ENCODE measurements at regions not wholly inside any gene's neighbourhood (a gene's known extent, or its start where the extent isn't known, plus 50 kb on each side); places are given as distances from the start of the nearest gene placed in this dataset.

- H3K79me2 ChIP-seq (ENCODE audit: control insufficient read depth, low read length), result no peaks in the 10 kb centered on the region
- H3K9me2 ChIP-seq (replicated peaks; ENCODE audit: control insufficient read depth, low read length), result no peaks in the 10 kb centered on the region
- H4K20me1 ChIP-seq (ENCODE audit: control insufficient read depth, insufficient read depth, low read depth, low read length), result no peaks in the 10 kb centered on the region
- H3K4me2 ChIP-seq (ENCODE audit: low read length), result no peak overlapping the region
- H3K4me1 ChIP-seq (ENCODE audit: control insufficient read depth, low read length), result no peaks in the 10 kb centered on the region
- H3F3A ChIP-seq (ENCODE audit: control insufficient read depth, insufficient read depth), result no peaks in the 10 kb centered on the region
- TF ChIP-seq, protein P1, sequence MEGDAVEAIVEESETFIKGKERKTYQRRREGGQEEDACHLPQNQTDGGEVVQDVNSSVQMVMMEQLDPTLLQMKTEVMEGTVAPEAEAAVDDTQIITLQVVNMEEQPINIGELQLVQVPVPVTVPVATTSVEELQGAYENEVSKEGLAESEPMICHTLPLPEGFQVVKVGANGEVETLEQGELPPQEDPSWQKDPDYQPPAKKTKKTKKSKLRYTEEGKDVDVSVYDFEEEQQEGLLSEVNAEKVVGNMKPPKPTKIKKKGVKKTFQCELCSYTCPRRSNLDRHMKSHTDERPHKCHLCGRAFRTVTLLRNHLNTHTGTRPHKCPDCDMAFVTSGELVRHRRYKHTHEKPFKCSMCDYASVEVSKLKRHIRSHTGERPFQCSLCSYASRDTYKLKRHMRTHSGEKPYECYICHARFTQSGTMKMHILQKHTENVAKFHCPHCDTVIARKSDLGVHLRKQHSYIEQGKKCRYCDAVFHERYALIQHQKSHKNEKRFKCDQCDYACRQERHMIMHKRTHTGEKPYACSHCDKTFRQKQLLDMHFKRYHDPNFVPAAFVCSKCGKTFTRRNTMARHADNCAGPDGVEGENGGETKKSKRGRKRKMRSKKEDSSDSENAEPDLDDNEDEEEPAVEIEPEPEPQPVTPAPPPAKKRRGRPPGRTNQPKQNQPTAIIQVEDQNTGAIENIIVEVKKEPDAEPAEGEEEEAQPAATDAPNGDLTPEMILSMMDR (IDR thresholded peaks at IDR 0.05; ENCODE audit: low read depth, low read length, poor library complexity, severe bottlenecking), result no peak
- no peak for TF ChIP-seq EZH2phosphoT487 (IDR thresholded peaks at IDR 0.05; ENCODE audit: borderline replicate concordance, low read length)
- H3K27me3 ChIP-seq (ENCODE audit: control insufficient read depth, low read length), result no peaks in the 10 kb centered on the region
- no peak overlapping the region for H3K27ac ChIP-seq (ENCODE audit: low read depth, low read length)
- peaks cover 4% of the 10 kb centered on the region; the same call in 1 of the 2 replicates for H3K9me3 ChIP-seq (ENCODE audit: control insufficient read depth, insufficient read depth, low read length)
- H3K4me3 ChIP-seq (ENCODE audit: low read length), result no peak overlapping the region
- H3K36me3 ChIP-seq (ENCODE audit: control insufficient read depth, low read length), result no peaks in the 10 kb centered on the region
Observed at GRCh38 chr16:35306915-35307314, 1847.5 kb downstream of the TP53TG3F start.

DNA sequence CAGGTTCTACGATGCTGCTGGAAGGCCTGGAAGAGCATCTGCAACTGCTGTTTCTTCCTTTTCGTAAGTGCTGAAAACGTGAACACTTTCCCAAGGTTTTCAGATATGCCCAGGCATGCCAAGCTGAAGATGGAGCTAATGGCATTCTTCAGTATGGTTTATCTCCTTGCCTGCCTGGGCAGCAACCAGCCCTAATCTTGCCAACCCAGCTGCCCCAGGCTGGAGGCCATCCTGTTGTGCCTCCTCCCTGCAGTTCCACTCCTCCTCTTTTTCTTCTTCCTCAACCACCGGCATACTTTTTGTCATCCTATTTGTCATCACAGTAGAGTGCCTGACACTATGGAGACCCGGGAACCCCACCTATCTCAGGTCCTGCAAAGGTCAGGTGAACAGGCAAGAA is 1849.3 kb downstream of the TP53TG3F start:
- no peaks in the 10 kb centered on the region for H3K27me3 ChIP-seq (ENCODE audit: control insufficient read depth, low read length)
- H3K4me1 ChIP-seq (ENCODE audit: control insufficient read depth, low read length), result no peaks in the 10 kb centered on the region
- TF ChIP-seq EZH2phosphoT487 (IDR thresholded peaks at IDR 0.05; ENCODE audit: borderline replicate concordance, low read length), result no peak
- TF ChIP-seq, protein P1 (IDR thresholded peaks at IDR 0.05; ENCODE audit: low read depth, low read length, poor library complexity, severe bottlenecking), result no peak
- no peaks in the 10 kb centered on the region for H3K9me2 ChIP-seq (replicated peaks; ENCODE audit: control insufficient read depth, low read length)
- H3K27ac ChIP-seq (ENCODE audit: low read depth, low read length), result no peak overlapping the region
- no peaks in the 10 kb centered on the region for H3K79me2 ChIP-seq (ENCODE audit: control insufficient read depth, low read length)
- H3K36me3 ChIP-seq (ENCODE audit: control insufficient read depth, low read length), result no peaks in the 10 kb centered on the region
- H4K20me1 ChIP-seq (ENCODE audit: control insufficient read depth, insufficient read depth, low read depth, low read length), result no peaks in the 10 kb centered on the region
- H3K4me3 ChIP-seq (ENCODE audit: low read length), result no peak overlapping the region
- H3K4me2 ChIP-seq (ENCODE audit: low read length), result no peak overlapping the region
- H3K9me3 ChIP-seq (ENCODE audit: control insufficient read depth, insufficient read depth, low read length), result peaks cover 10% of the 10 kb centered on the region; the same call in 1 of the 2 replicates
- H3F3A ChIP-seq (ENCODE audit: control insufficient read depth, insufficient read depth), result no peaks in the 10 kb centered on the region

- H4K20me1 ChIP-seq (ENCODE audit: control insufficient read depth, insufficient read depth, low read depth, low read length), result no peaks in the 10 kb centered on the region
- no peaks in the 10 kb centered on the region for H3K4me1 ChIP-seq (ENCODE audit: control insufficient read depth, low read length)
- no peaks in the 10 kb centered on the region for H3K9me2 ChIP-seq (replicated peaks; ENCODE audit: control insufficient read depth, low read length)
- no peak overlapping the region for H3K4me3 ChIP-seq (ENCODE audit: low read length)
- no peaks in the 10 kb centered on the region for H3F3A ChIP-seq (ENCODE audit: control insufficient read depth, insufficient read depth)
- H3K79me2 ChIP-seq (ENCODE audit: control insufficient read depth, low read length), result no peaks in the 10 kb centered on the region
- TF ChIP-seq, protein P1 (IDR thresholded peaks at IDR 0.05; ENCODE audit: low read depth, low read length, poor library complexity, severe bottlenecking), result no peak
- TF ChIP-seq EZH2phosphoT487 (IDR thresholded peaks at IDR 0.05; ENCODE audit: borderline replicate concordance, low read length), result no peak
- H3K4me2 ChIP-seq (ENCODE audit: low read length), result no peak overlapping the region
- H3K27me3 ChIP-seq (ENCODE audit: control insufficient read depth, low read length), result no peaks in the 10 kb centered on the region
- H3K36me3 ChIP-seq (ENCODE audit: control insufficient read depth, low read length), result no peaks in the 10 kb centered on the region
- no peak overlapping the region for H3K27ac ChIP-seq (ENCODE audit: low read depth, low read length)
- peaks cover 10% of the 10 kb centered on the region; the same call in 1 of the 2 replicates for H3K9me3 ChIP-seq (ENCODE audit: control insufficient read depth, insufficient read depth, low read length)
Observed at GRCh38 chr16:35310999-35311398, 1851.6 kb downstream of the TP53TG3F start.

Data from DOHH2 (cell line).